Fibroblast of skin of right quadriceps (primary cell): ENCODE measurements at regions not wholly inside any gene's neighbourhood (a gene's known extent, or its start where the extent isn't known, plus 50 kb on each side); places are given as distances from the start of the nearest gene placed in this dataset.
"Not testable (repeated sequence)": the region's sequence is repeated elsewhere in the genome, so short reads cannot be mapped to it uniquely, and the experiment has no call there.

Experiments used
- DNase-seq: peaks from one replicate; pipeline ENCODE4 v3.0.0-alpha.2; 2013

- DNase-seq, result not testable (repeated sequence)
These were observed 103.2 kb upstream of the ZNF746 start for GRCh38 chr7:149600669-149601330.

- DNase-seq, result no peak
These were observed 102.1 kb upstream of the ZNF746 start for GRCh38 chr7:149599636-149600206.

GRCh38 chr7:149598721-149599308 lies 101.2 kb upstream of the ZNF746 start:
- DNase-seq, result peak; percentile 10

GRCh38 chr7:149597789-149598188 lies 100.2 kb upstream of the ZNF746 start:
- not testable (repeated sequence) for DNase-seq

GRCh38 chr7:149595541-149595940 lies 97.9 kb upstream of the ZNF746 start:
- DNase-seq, result no peak

GRCh38 chr7:149595078-149595477 lies 97.5 kb upstream of the ZNF746 start:
- no peak for DNase-seq

GRCh38 chr7:149588930-149589329 lies 91.3 kb upstream of the ZNF746 start:
- no peak for DNase-seq

GRCh38 chr7:149586646-149587645 lies 89.3 kb upstream of the ZNF746 start:
- peak; percentile 11 for DNase-seq

GRCh38 chr7:149584530-149584929 lies 86.9 kb upstream of the ZNF746 start:
- DNase-seq, result no peak

GRCh38 chr7:149584009-149584408 lies 86.4 kb upstream of the ZNF746 start:
- no peak for DNase-seq

GRCh38 chr7:149580328-149580727 lies 82.7 kb upstream of the ZNF746 start:
- DNase-seq, result no peak

- not testable (repeated sequence) for DNase-seq
These were observed 81.8 kb upstream of the ZNF746 start for GRCh38 chr7:149579365-149579764.

- not testable (repeated sequence) for DNase-seq
These were observed 76.8 kb upstream of the ZNF746 start for GRCh38 chr7:149574428-149574827.

GRCh38 chr7:149573519-149573918 lies 75.9 kb upstream of the ZNF746 start:
- no peak for DNase-seq

- DNase-seq, result not testable (repeated sequence)
These were observed 75.3 kb upstream of the ZNF746 start for GRCh38 chr7:149572920-149573319.

GRCh38 chr7:149570784-149571183 lies 73.2 kb upstream of the ZNF746 start:
- no peak for DNase-seq

GRCh38 chr7:149569726-149570422 lies 72.3 kb upstream of the ZNF746 start:
- DNase-seq, result no peak

- DNase-seq, result peak; percentile 19
These were observed 71.6 kb upstream of the ZNF746 start for GRCh38 chr7:149569025-149569725.

GRCh38 chr7:149568218-149568617 lies 70.6 kb upstream of the ZNF746 start:
- no peak for DNase-seq

GRCh38 chr7:149566103-149566502 lies 68.5 kb upstream of the ZNF746 start:
- DNase-seq, result no peak

- DNase-seq, result no peak
These were observed 67.4 kb upstream of the ZNF746 start for GRCh38 chr7:149565096-149565382.
